ENCODE measurements at regions not wholly inside any gene's neighbourhood (a gene's known extent, or its start where the extent isn't known, plus 50 kb on each side); places are given as distances from the start of the nearest gene placed in this dataset.

DNA sequence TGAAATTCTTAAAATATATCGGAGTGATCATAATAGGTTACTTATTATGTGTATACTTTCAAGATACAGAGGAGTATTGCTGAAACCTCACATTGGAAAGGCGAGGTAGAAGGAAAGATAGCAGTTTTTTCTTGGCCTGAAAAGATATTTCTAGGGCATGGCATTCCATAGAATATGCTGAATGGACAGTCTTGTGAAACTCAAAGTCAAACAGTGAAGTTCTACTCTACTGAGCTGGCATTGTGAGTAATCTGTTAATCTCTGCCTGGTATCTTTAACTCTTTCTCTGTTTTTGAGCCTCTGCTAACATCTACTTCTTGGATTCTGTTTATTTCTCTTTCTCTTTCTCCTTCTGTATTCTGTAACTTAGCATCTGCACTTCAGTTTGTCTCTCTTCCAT, 176.3 kb upstream of the ZBTB20 start:
- in situ Hi-C loops (cut with MboI): no loop called here
- ChIA-PET CTCF (no interaction called here), SMC1A (ENCODE audit: uncharacterized antibody, unreplicated experiment) (no interaction called here)
- TF ChIP-seq, protein P1, sequence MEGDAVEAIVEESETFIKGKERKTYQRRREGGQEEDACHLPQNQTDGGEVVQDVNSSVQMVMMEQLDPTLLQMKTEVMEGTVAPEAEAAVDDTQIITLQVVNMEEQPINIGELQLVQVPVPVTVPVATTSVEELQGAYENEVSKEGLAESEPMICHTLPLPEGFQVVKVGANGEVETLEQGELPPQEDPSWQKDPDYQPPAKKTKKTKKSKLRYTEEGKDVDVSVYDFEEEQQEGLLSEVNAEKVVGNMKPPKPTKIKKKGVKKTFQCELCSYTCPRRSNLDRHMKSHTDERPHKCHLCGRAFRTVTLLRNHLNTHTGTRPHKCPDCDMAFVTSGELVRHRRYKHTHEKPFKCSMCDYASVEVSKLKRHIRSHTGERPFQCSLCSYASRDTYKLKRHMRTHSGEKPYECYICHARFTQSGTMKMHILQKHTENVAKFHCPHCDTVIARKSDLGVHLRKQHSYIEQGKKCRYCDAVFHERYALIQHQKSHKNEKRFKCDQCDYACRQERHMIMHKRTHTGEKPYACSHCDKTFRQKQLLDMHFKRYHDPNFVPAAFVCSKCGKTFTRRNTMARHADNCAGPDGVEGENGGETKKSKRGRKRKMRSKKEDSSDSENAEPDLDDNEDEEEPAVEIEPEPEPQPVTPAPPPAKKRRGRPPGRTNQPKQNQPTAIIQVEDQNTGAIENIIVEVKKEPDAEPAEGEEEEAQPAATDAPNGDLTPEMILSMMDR (IDR thresholded peaks at IDR 0.05 in 2 of 3, conservative IDR thresholded peaks at IDR 0.05 in 1 of 3; ENCODE audit: control insufficient read depth in 2 of 3, extremely low read depth in 1 of 3, insufficient read depth in 1 of 3, low read depth in 3 of 3, low read length in 3 of 3): no peak
- TF ChIP-seq ELK1 (IDR thresholded peaks at IDR 0.05; ENCODE audit: low read depth, low read length) (no peak), POLR2A (IDR thresholded peaks at IDR 0.05; ENCODE audit: low read depth, low read length) (no peak), ZNF622 (IDR thresholded peaks at IDR 0.05) (no peak), JUNB (IDR thresholded peaks at IDR 0.05) (no peak), TBL1XR1 (IDR thresholded peaks at IDR 0.05; ENCODE audit: low read depth, low read length) (no peak), KLF5 (IDR thresholded peaks at IDR 0.05; ENCODE audit: partially characterized antibody) (no peak), NRF1 (conservative IDR thresholded peaks at IDR 0.05; ENCODE audit: low read depth, low read length) (no peak), E2F8 (IDR thresholded peaks at IDR 0.05; ENCODE audit: low read depth, partially characterized antibody) (no peak), SMAD5 (IDR thresholded peaks at IDR 0.05; ENCODE audit: low read depth) (no peak), ATF3 (IDR thresholded peaks at IDR 0.05; ENCODE audit: borderline replicate concordance, extremely low read depth, low read depth, low read length) (no peak), HSF1 (IDR thresholded peaks at IDR 0.05; ENCODE audit: low read depth, low read length) (no peak), NBN (IDR thresholded peaks at IDR 0.05) (no peak), GATAD2B (conservative IDR thresholded peaks at IDR 0.05; ENCODE audit: low read depth) (no peak), NFXL1 (IDR thresholded peaks at IDR 0.05; ENCODE audit: borderline replicate concordance) (no peak), CBFB (IDR thresholded peaks at IDR 0.05; ENCODE audit: low read depth) (no peak)
- TF ChIP-seq, protein P2, sequence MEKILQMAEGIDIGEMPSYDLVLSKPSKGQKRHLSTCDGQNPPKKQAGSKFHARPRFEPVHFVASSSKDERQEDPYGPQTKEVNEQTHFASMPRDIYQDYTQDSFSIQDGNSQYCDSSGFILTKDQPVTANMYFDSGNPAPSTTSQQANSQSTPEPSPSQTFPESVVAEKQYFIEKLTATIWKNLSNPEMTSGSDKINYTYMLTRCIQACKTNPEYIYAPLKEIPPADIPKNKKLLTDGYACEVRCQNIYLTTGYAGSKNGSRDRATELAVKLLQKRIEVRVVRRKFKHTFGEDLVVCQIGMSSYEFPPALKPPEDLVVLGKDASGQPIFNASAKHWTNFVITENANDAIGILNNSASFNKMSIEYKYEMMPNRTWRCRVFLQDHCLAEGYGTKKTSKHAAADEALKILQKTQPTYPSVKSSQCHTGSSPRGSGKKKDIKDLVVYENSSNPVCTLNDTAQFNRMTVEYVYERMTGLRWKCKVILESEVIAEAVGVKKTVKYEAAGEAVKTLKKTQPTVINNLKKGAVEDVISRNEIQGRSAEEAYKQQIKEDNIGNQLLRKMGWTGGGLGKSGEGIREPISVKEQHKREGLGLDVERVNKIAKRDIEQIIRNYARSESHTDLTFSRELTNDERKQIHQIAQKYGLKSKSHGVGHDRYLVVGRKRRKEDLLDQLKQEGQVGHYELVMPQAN (conservative IDR thresholded peaks at IDR 0.05): no peak

More for the DNA sequence above, 176.3 kb upstream of the ZBTB20 start:
- no peaks in the 10 kb centered on the region for H4K20me1 ChIP-seq (ENCODE audit: control insufficient read depth, insufficient read depth)
- intact Hi-C loops (cut with micrococcal nuclease; ENCODE audit: unreplicated experiment): no loop called here
- no peaks in the 10 kb centered on the region for H3K4me1 ChIP-seq (ENCODE audit: control insufficient read depth, insufficient read depth, low read length)
- DNase-seq (ENCODE audit: low read depth, low spot score): no peak
- H3K4me2 ChIP-seq (ENCODE audit: control insufficient read depth, insufficient read depth): no peak overlapping the region
- no peak overlapping the region for H2AFZ ChIP-seq (ENCODE audit: control insufficient read depth, low read depth, low read length)
- no peak for FAIRE-seq
- H3K36me3 ChIP-seq (ENCODE audit: control insufficient read depth in 2 of 2, insufficient read depth in 2 of 2, low read length in 1 of 2): no peaks in the 10 kb centered on the region
- no peaks in the 10 kb centered on the region for H3K27me3 ChIP-seq (replicated peaks in 1 of 2; ENCODE audit: control insufficient read depth in 2 of 2, insufficient read depth in 2 of 2, low read length in 1 of 2)
- RAD21 ChIA-PET (ENCODE audit: unreplicated experiment): no interaction called here
- no peak overlapping the region for H3K4me3 ChIP-seq
- POLR2A ChIA-PET: no interaction called here
- H3K27ac ChIP-seq (ENCODE audit: control insufficient read depth, insufficient read depth): no peak overlapping the region
- no peak for ATAC-seq
- no peak overlapping the region for H3K9ac ChIP-seq (ENCODE audit: control insufficient read depth, insufficient read depth, low read length)
- no peaks in the 10 kb centered on the region for H3K9me3 ChIP-seq (replicated peaks; ENCODE audit: control insufficient read depth, insufficient read depth, low read length)
- BruUV-seq (replicated peaks): no TSS peak
- 13% methylated on average over 2 of the region's 2 CpGs for whole genome bisulfite sequencing (ENCODE audit: insufficient coverage, insufficient replicate concordance, low lambda C conversion rate, missing lambda C conversion rate)
- no peaks in the 10 kb centered on the region for H3K79me2 ChIP-seq (ENCODE audit: control insufficient read depth, insufficient read depth, low read length)
